ENCODE measurements at regions not wholly inside any gene's neighbourhood (a gene's known extent, or its start where the extent isn't known, plus 50 kb on each side); places are given as distances from the start of the nearest gene placed in this dataset.

GRCh38 chr5:67680099-67680498 lies 483.5 kb upstream of the CD180 start:
- TF ChIP-seq CTCF (IDR thresholded peaks at IDR 0.05; ENCODE audit: low read depth, low read length, poor library complexity, severe bottlenecking) (no peak), EZH2phosphoT487 (IDR thresholded peaks at IDR 0.05; ENCODE audit: borderline replicate concordance, low read length) (no peak)

Data from DOHH2 (cell line).